Epithelial cell of prostate (primary cell): ENCODE measurements at regions not wholly inside any gene's neighbourhood (a gene's known extent, or its start where the extent isn't known, plus 50 kb on each side); places are given as distances from the start of the nearest gene placed in this dataset.
"Not testable (repeated sequence)": the region's sequence is repeated elsewhere in the genome, so short reads cannot be mapped to it uniquely, and the experiment has no call there.

Experiments
- DNase-seq: peaks from one replicate; pipeline ENCODE4 v3.0.0-alpha.2; 2011; ENCODE audit warnings: low read depth, low spot score
- H3K27ac ChIP-seq: fragments of 450-650 bp; 2 replicates; pipeline ENCODE4 v1.5.1; 2017; ENCODE audit warnings: mild to moderate bottlenecking

GRCh38 chr13:99687723-99688397 lies 186.6 kb downstream of the TM9SF2 start:
- H3K27ac ChIP-seq = no peak overlapping the region
- DNase-seq = no peak

GRCh38 chr13:99686944-99687411 lies 185.7 kb downstream of the TM9SF2 start:
- no peak overlapping the region for H3K27ac ChIP-seq
- no peak for DNase-seq

- no peak for DNase-seq
- H3K27ac ChIP-seq = no peak overlapping the region
These were observed 184.9 kb downstream of the TM9SF2 start for GRCh38 chr13:99686157-99686572.

GRCh38 chr13:99681695-99682094 lies 180.4 kb downstream of the TM9SF2 start:
- H3K27ac ChIP-seq = no peak overlapping the region
- DNase-seq = no peak

GRCh38 chr13:99677116-99677951 lies 176.1 kb downstream of the TM9SF2 start:
- DNase-seq = no peak

GRCh38 chr13:99671746-99672145 lies 170.5 kb downstream of the TM9SF2 start:
- DNase-seq = no peak
- no peak overlapping the region for H3K27ac ChIP-seq

More at GRCh38 chr13:99677116-99677951, 176.1 kb downstream of the TM9SF2 start:
- no peak overlapping the region for H3K27ac ChIP-seq

GRCh38 chr13:99669096-99669495 lies 167.8 kb downstream of the TM9SF2 start:
- not testable (repeated sequence) for DNase-seq, H3K27ac ChIP-seq

- DNase-seq = no peak
- no peak overlapping the region for H3K27ac ChIP-seq
These were observed 165.0 kb downstream of the TM9SF2 start for GRCh38 chr13:99666146-99666805.

GRCh38 chr13:99665711-99666110 lies 164.4 kb downstream of the TM9SF2 start:
- H3K27ac ChIP-seq = no peak overlapping the region
- DNase-seq = no peak

- no peak overlapping the region for H3K27ac ChIP-seq
- no peak for DNase-seq
These were observed 162.6 kb downstream of the TM9SF2 start for GRCh38 chr13:99663908-99664307.

- no peak for DNase-seq
- no peak overlapping the region for H3K27ac ChIP-seq
These were observed 162.0 kb downstream of the TM9SF2 start for GRCh38 chr13:99663185-99663825.

GRCh38 chr13:99662678-99663077 lies 161.4 kb downstream of the TM9SF2 start:
- no peak for DNase-seq
- no peak overlapping the region for H3K27ac ChIP-seq

GRCh38 chr13:99661791-99662190 lies 160.5 kb downstream of the TM9SF2 start:
- no peak for DNase-seq
- no peak overlapping the region for H3K27ac ChIP-seq

GRCh38 chr13:99659866-99660554 lies 158.7 kb downstream of the TM9SF2 start:
- DNase-seq = no peak
- no peak overlapping the region for H3K27ac ChIP-seq

- H3K27ac ChIP-seq = no peak overlapping the region
- no peak for DNase-seq
These were observed 158.0 kb downstream of the TM9SF2 start for GRCh38 chr13:99659226-99659625.

- no peak overlapping the region for H3K27ac ChIP-seq
- DNase-seq = no peak
These were observed 157.2 kb downstream of the TM9SF2 start for GRCh38 chr13:99658261-99658991.

- DNase-seq = no peak
- H3K27ac ChIP-seq = no peak overlapping the region
These were observed 156.6 kb downstream of the TM9SF2 start for GRCh38 chr13:99657848-99658260.

- no peak overlapping the region for H3K27ac ChIP-seq
These were observed 155.6 kb downstream of the TM9SF2 start for GRCh38 chr13:99656844-99657381.

More at GRCh38 chr13:99656844-99657381, 155.6 kb downstream of the TM9SF2 start:
- no peak for DNase-seq
